Fibroblast of pulmonary artery (primary cell): ENCODE measurements at regions not wholly inside any gene's neighbourhood (a gene's known extent, or its start where the extent isn't known, plus 50 kb on each side); places are given as distances from the start of the nearest gene placed in this dataset.
"Not testable (repeated sequence)": the region's sequence is repeated elsewhere in the genome, so short reads cannot be mapped to it uniquely, and the experiment has no call there.

Experiments
- DNase-seq: peaks from one replicate; pipeline ENCODE4 v3.0.0-alpha.2; 2010; ENCODE audit warnings: low read depth
- H3K4me3 ChIP-seq: replicated peaks from 2 replicates; pipeline ENCODE4 v1.5.1; 2011; ENCODE audit warnings: low read depth, mild to moderate bottlenecking, control low read depth, low read length, moderate library complexity
- CTCF ChIP-seq: IDR thresholded peaks from 2 replicates; pipeline ENCODE4 v1.5.1; 2011; ENCODE audit warnings: mild to moderate bottlenecking, control low read depth, low read length, inconsistent platforms; ENCODE audit errors: missing control alignments

GRCh38 chr12:4193821-4194220, 79.7 kb upstream of the CCND2 start:
- no peak for TF ChIP-seq CTCF
- H3K4me3 ChIP-seq: no peak overlapping the region

DNA sequence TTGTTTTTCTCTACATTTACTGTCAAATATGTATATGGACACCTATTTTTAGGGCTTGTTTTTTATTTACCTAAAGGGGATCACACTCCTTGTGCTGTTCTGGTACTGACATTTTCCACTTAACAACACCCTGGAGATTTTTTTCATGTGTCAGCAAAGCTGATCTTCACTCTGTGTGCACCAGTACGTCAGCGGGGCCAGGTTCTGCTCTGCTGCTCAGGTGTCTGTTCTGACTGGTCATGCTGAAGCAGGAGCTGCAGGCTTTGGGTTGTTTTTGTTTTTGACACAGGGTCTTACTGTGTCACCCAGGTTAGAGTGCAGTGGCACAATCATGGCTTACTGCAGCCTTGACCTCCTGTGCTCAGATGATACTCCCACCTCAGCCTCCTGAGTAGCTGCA, 81.9 kb upstream of the CCND2 start:
- H3K4me3 ChIP-seq: no peak overlapping the region
- no peak for DNase-seq
- TF ChIP-seq CTCF: no peak

More at GRCh38 chr12:4193821-4194220, 79.7 kb upstream of the CCND2 start:
- no peak for DNase-seq

- no peak for DNase-seq
- TF ChIP-seq CTCF: no peak
- no peak overlapping the region for H3K4me3 ChIP-seq
Observed at GRCh38 chr12:4191149-4191548, 82.4 kb upstream of the CCND2 start.

GRCh38 chr12:4190366-4191063, 83.0 kb upstream of the CCND2 start:
- no peak for TF ChIP-seq CTCF
- DNase-seq: no peak
- H3K4me3 ChIP-seq: no peak overlapping the region

- no peak for DNase-seq
- no peak for TF ChIP-seq CTCF
- H3K4me3 ChIP-seq: no peak overlapping the region
Observed at GRCh38 chr12:4189721-4190120, 83.8 kb upstream of the CCND2 start.

GRCh38 chr12:4187916-4188315, 85.6 kb upstream of the CCND2 start:
- no peak for DNase-seq
- TF ChIP-seq CTCF: no peak
- no peak overlapping the region for H3K4me3 ChIP-seq

GRCh38 chr12:4187315-4187714, 86.2 kb upstream of the CCND2 start:
- not testable (repeated sequence) for H3K4me3 ChIP-seq, DNase-seq
